ENCODE measurements at regions not wholly inside any gene's neighbourhood (a gene's known extent, or its start where the extent isn't known, plus 50 kb on each side); places are given as distances from the start of the nearest gene placed in this dataset.

- no peak for DNase-seq
These were observed 124.5 kb upstream of the SMIM23 start for GRCh38 chr5:171661143-171661542.

- no peak for DNase-seq
These were observed 122.1 kb upstream of the SMIM23 start for GRCh38 chr5:171663311-171664085.

- DNase-seq: no peak
These were observed 121.1 kb upstream of the SMIM23 start for GRCh38 chr5:171664489-171664888.

- DNase-seq: no peak
These were observed 118.8 kb upstream of the SMIM23 start for GRCh38 chr5:171666815-171667214.

GRCh38 chr5:171667341-171668096 lies 118.1 kb upstream of the SMIM23 start:
- no peak for DNase-seq

- no peak for DNase-seq
These were observed 117.6 kb upstream of the SMIM23 start for GRCh38 chr5:171668097-171668412.

- no peak for DNase-seq
These were observed 116.0 kb upstream of the SMIM23 start for GRCh38 chr5:171669571-171669970.

- DNase-seq: no peak
These were observed 113.1 kb upstream of the SMIM23 start for GRCh38 chr5:171672556-171672955.

- DNase-seq: no peak
These were observed 112.3 kb upstream of the SMIM23 start for GRCh38 chr5:171673328-171673727.

- DNase-seq: no peak
These were observed 111.8 kb upstream of the SMIM23 start for GRCh38 chr5:171673840-171674239.

- no peak for DNase-seq
These were observed 110.1 kb upstream of the SMIM23 start for GRCh38 chr5:171675511-171675910.

- no peak for DNase-seq
These were observed 109.2 kb upstream of the SMIM23 start for GRCh38 chr5:171676286-171676944.

- DNase-seq: no peak
These were observed 107.0 kb upstream of the SMIM23 start for GRCh38 chr5:171678646-171679045.

GRCh38 chr5:171680485-171680884 lies 105.1 kb upstream of the SMIM23 start:
- no peak for DNase-seq

GRCh38 chr5:171681061-171681460 lies 104.6 kb upstream of the SMIM23 start:
- DNase-seq: no peak

- DNase-seq: no peak
These were observed 103.9 kb upstream of the SMIM23 start for GRCh38 chr5:171681677-171682076.

- DNase-seq: no peak
These were observed 102.8 kb upstream of the SMIM23 start for GRCh38 chr5:171682801-171683200.

GRCh38 chr5:171684169-171684568 lies 101.4 kb upstream of the SMIM23 start:
- DNase-seq: no peak

- DNase-seq: no peak
These were observed 96.7 kb upstream of the SMIM23 start for GRCh38 chr5:171688696-171689495.

GRCh38 chr5:171689853-171690417 lies 95.7 kb upstream of the SMIM23 start:
- no peak for DNase-seq

- no peak for DNase-seq
These were observed 93.5 kb upstream of the SMIM23 start for GRCh38 chr5:171692107-171692506.

- no peak for DNase-seq
These were observed 92.7 kb upstream of the SMIM23 start for GRCh38 chr5:171692936-171693335.

- no peak for DNase-seq
These were observed 92.2 kb upstream of the SMIM23 start for GRCh38 chr5:171693412-171693811.
